ENCODE measurements at regions not wholly inside any gene's neighbourhood (a gene's known extent, or its start where the extent isn't known, plus 50 kb on each side); places are given as distances from the start of the nearest gene placed in this dataset.

GRCh38 chr4:17096692-17097091 is 198.2 kb upstream of the LDB2 start:
- no peak for DNase-seq

GRCh38 chr4:17095771-17096170 is 197.3 kb upstream of the LDB2 start:
- DNase-seq, result no peak

GRCh38 chr4:17094876-17095210 is 196.4 kb upstream of the LDB2 start:
- DNase-seq, result no peak

GRCh38 chr4:17094159-17094875 is 195.9 kb upstream of the LDB2 start:
- no peak for DNase-seq

- no peak for DNase-seq
These were observed 195.0 kb upstream of the LDB2 start for GRCh38 chr4:17093481-17093880.

GRCh38 chr4:17092736-17093437 is 194.4 kb upstream of the LDB2 start:
- DNase-seq, result no peak

GRCh38 chr4:17091104-17091503 is 192.7 kb upstream of the LDB2 start:
- no peak for DNase-seq

GRCh38 chr4:17090063-17090462 is 191.6 kb upstream of the LDB2 start:
- no peak for DNase-seq

GRCh38 chr4:17085416-17085815 is 187.0 kb upstream of the LDB2 start:
- DNase-seq, result no peak

GRCh38 chr4:17082186-17082585 is 183.7 kb upstream of the LDB2 start:
- DNase-seq, result no peak

GRCh38 chr4:17081179-17081578 is 182.7 kb upstream of the LDB2 start:
- no peak for DNase-seq

GRCh38 chr4:17077105-17077504 is 178.7 kb upstream of the LDB2 start:
- DNase-seq, result no peak

GRCh38 chr4:17072483-17072882 is 174.0 kb upstream of the LDB2 start:
- DNase-seq, result no peak

- DNase-seq, result no peak
These were observed 170.4 kb upstream of the LDB2 start for GRCh38 chr4:17068891-17069290.

GRCh38 chr4:17068392-17068791 is 169.9 kb upstream of the LDB2 start:
- no peak for DNase-seq

GRCh38 chr4:17066972-17067371 is 168.5 kb upstream of the LDB2 start:
- no peak for DNase-seq

GRCh38 chr4:17066236-17066635 is 167.8 kb upstream of the LDB2 start:
- DNase-seq, result no peak

GRCh38 chr4:17065821-17066220 is 167.4 kb upstream of the LDB2 start:
- DNase-seq, result no peak

GRCh38 chr4:17064959-17065358 is 166.5 kb upstream of the LDB2 start:
- no peak for DNase-seq

- DNase-seq, result no peak
These were observed 165.4 kb upstream of the LDB2 start for GRCh38 chr4:17063888-17064287.

GRCh38 chr4:17060230-17060629 is 161.8 kb upstream of the LDB2 start:
- no peak for DNase-seq

GRCh38 chr4:17058916-17059741 is 160.7 kb upstream of the LDB2 start:
- DNase-seq, result no peak

GRCh38 chr4:17058536-17058915 is 160.1 kb upstream of the LDB2 start:
- no peak for DNase-seq

GRCh38 chr4:17057035-17057434 is 158.6 kb upstream of the LDB2 start:
- no peak for DNase-seq

Data from SHP77 (cell line).